HepG2 (cell line): ENCODE measurements at regions not wholly inside any gene's neighbourhood (a gene's known extent, or its start where the extent isn't known, plus 50 kb on each side); places are given as distances from the start of the nearest gene placed in this dataset.

ENCODE experiments used
- HNRNPL ChIP-seq: fragments of 200-400 bp; formaldehyde crosslinking; IDR thresholded peaks from 2 replicates; pipeline ENCODE4 v1.6.1; 2017; ENCODE audit warnings: mild to moderate bottlenecking, low read depth, low read length
- PBX3 ChIP-seq: sonication (generic); formaldehyde crosslinking; IDR thresholded peaks from 2 replicates; pipeline ENCODE4 v1.8.1; 2023; ENCODE audit warnings: missing genetic modification reagents, inconsistent platforms, borderline replicate concordance
- PRDM15 ChIP-seq: sonication (generic); formaldehyde crosslinking; IDR thresholded peaks from 2 replicates; pipeline ENCODE4 v1.4.0; 2020; ENCODE audit warnings: missing genetic modification reagents
- PRDM4 ChIP-seq: sonication (generic); formaldehyde crosslinking; IDR thresholded peaks from 2 replicates; pipeline ENCODE4 v1.9.0; 2021; ENCODE audit warnings: missing genetic modification reagents, borderline replicate concordance
- SOX5 ChIP-seq: IDR thresholded peaks from 2 replicates; pipeline ENCODE4 v1.6.1; 2016; ENCODE audit warnings: borderline replicate concordance
- YEATS4 ChIP-seq: sonication (generic); formaldehyde crosslinking; IDR thresholded peaks from 2 replicates; pipeline ENCODE4 v1.4.0; 2020; ENCODE audit warnings: missing genetic modification reagents, borderline replicate concordance
- ZBTB44 ChIP-seq: sonication (generic); formaldehyde crosslinking; IDR thresholded peaks from 2 replicates; pipeline ENCODE4 v1.4.0; 2020; ENCODE audit warnings: missing genetic modification reagents
- ZBTB7A ChIP-seq: sonication (generic); formaldehyde crosslinking; IDR thresholded peaks from 2 replicates; pipeline ENCODE4 v1.8.0; 2022; ENCODE audit warnings: mild to moderate bottlenecking, missing genetic modification reagents
- ZNF17 ChIP-seq: sonication (generic); formaldehyde crosslinking; IDR thresholded peaks from 2 replicates; pipeline ENCODE4 v1.5.0; 2020; ENCODE audit warnings: mild to moderate bottlenecking, missing genetic modification reagents
- ZNF256 ChIP-seq: sonication (generic); formaldehyde crosslinking; conservative IDR thresholded peaks from 2 replicates; pipeline ENCODE4 v1.4.0; 2020; ENCODE audit warnings: missing genetic modification reagents

- no peak for TF ChIP-seq PRDM15
- TF ChIP-seq ZNF17 (CRISPR knock-in tag), result no peak
- TF ChIP-seq ZBTB44 (CRISPR knock-in tag), result no peak
- TF ChIP-seq YEATS4 (CRISPR knock-in tag), result no peak
- no peak for TF ChIP-seq HNRNPL
- no peak for TF ChIP-seq PRDM4 (CRISPR knock-in tag)
- TF ChIP-seq SOX5 (CRISPR knock-in tag), result no peak
- no peak for TF ChIP-seq ZBTB7A (CRISPR knock-in tag)
- TF ChIP-seq PBX3 (CRISPR knock-in tag), result no peak
- no peak for TF ChIP-seq ZNF256 (CRISPR knock-in tag)
Measured at GRCh38 chr20:51198876-51199523, 176.1 kb upstream of the KCNG1 start (continued).
